ENCODE measurements at regions not wholly inside any gene's neighbourhood (a gene's known extent, or its start where the extent isn't known, plus 50 kb on each side); places are given as distances from the start of the nearest gene placed in this dataset.

DNA sequence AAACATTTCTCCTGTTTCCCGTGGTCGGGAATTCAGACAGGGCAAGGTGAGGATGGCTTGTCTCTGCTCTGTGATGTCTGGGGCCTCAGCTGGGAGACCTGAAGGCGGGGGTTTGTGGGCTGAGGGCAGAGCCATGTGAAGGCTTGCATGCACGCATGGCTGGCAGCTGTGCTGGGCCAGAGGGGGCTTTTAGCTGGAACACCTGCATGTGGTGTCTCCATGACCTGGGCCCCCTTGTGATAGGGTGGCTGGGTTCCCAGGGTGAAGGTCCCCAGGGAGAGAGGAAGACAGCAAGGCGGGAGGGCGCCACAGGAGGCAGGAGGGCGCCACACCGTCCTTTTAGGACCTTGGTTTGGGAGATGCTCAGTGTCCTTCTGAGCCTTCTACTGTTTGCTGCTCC is 101.6 kb upstream of the PRR23E start:
- Mint-ChIP-seq H3K9me3 (ENCODE audit: unreplicated experiment) (peaks cover 10% of the 10 kb centered on the region), H3K27me3 (ENCODE audit: low read depth, unreplicated experiment) (peaks cover 29% of the 10 kb centered on the region), H3K4me3 (ENCODE audit: unreplicated experiment) (no peak overlapping the region), H3K27ac (ENCODE audit: unreplicated experiment) (no peak overlapping the region), H3K36me3 (ENCODE audit: low read depth, unreplicated experiment) (no peaks in the 10 kb centered on the region), H3K4me1 (ENCODE audit: low read depth, unreplicated experiment) (no peaks in the 10 kb centered on the region)
- no peak for TF ChIP-seq EZH2 (IDR thresholded peaks at IDR 0.05; ENCODE audit: insufficient read depth, low read length)
- TF ChIP-seq, protein P1, sequence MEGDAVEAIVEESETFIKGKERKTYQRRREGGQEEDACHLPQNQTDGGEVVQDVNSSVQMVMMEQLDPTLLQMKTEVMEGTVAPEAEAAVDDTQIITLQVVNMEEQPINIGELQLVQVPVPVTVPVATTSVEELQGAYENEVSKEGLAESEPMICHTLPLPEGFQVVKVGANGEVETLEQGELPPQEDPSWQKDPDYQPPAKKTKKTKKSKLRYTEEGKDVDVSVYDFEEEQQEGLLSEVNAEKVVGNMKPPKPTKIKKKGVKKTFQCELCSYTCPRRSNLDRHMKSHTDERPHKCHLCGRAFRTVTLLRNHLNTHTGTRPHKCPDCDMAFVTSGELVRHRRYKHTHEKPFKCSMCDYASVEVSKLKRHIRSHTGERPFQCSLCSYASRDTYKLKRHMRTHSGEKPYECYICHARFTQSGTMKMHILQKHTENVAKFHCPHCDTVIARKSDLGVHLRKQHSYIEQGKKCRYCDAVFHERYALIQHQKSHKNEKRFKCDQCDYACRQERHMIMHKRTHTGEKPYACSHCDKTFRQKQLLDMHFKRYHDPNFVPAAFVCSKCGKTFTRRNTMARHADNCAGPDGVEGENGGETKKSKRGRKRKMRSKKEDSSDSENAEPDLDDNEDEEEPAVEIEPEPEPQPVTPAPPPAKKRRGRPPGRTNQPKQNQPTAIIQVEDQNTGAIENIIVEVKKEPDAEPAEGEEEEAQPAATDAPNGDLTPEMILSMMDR (IDR thresholded peaks at IDR 0.05; ENCODE audit: insufficient read depth, low read depth, low read length): no peak
- Histone ChIP-seq H3K4me3 (ENCODE audit: insufficient read depth, low read depth, low read length) (no peak overlapping the region), H3K27ac (ENCODE audit: low read depth, low read length) (no peak overlapping the region), H4K20me1 (ENCODE audit: insufficient read depth, low read length) (no peaks in the 10 kb centered on the region), H3K9ac (ENCODE audit: low read length) (no peak overlapping the region), H3K4me2 (ENCODE audit: low read length) (no peak overlapping the region), H3K4me1 (ENCODE audit: insufficient read depth, low read length) (no peaks in the 10 kb centered on the region), H3K79me2 (ENCODE audit: insufficient read depth, low read length) (no peaks in the 10 kb centered on the region), H2AFZ (ENCODE audit: low read depth, low read length) (no peak overlapping the region), H3K36me3 (ENCODE audit: insufficient read depth, low read length) (no peaks in the 10 kb centered on the region), H3K27me3 (ENCODE audit: insufficient read depth, low read length) (no peaks in the 10 kb centered on the region), H3K9me3 (ENCODE audit: insufficient read depth, low read depth, low read length) (no peaks in the 10 kb centered on the region)
- DNase-seq (ENCODE audit: low read depth) (no peak), FAIRE-seq (no peak)

DNA sequence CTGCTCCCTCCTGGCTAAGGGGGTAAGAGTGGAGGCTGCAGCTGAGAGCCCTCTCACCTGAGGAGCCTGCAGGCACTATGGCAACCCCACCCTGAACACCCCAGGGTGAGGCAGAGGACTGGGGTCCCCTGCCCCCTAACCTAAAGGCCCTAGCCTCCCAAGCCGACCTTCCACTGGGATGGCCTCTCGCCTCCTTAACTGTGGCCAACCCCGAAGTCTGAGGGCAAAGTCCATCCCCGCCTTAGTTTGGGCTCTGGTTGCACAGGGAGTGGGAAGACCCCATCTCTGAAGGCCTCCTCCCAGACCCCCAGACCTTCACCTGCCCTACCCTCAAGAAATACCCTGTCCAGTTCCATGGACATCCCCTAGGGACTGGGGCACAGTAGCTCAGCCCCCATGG is 100.6 kb upstream of the PRR23E start:
- H3K79me2 ChIP-seq (ENCODE audit: insufficient read depth, low read length): no peaks in the 10 kb centered on the region
- no peak overlapping the region for H3K4me2 ChIP-seq (ENCODE audit: low read length)
- DNase-seq (ENCODE audit: low read depth): no peak
- H3K27ac ChIP-seq (ENCODE audit: low read depth, low read length): no peak overlapping the region
- no peaks in the 10 kb centered on the region for H3K4me1 ChIP-seq (ENCODE audit: insufficient read depth, low read length)
- FAIRE-seq: no peak
- H4K20me1 ChIP-seq (ENCODE audit: insufficient read depth, low read length): no peaks in the 10 kb centered on the region
- H3K36me3 ChIP-seq (ENCODE audit: insufficient read depth, low read length): no peaks in the 10 kb centered on the region
- H3K36me3 Mint-ChIP-seq (ENCODE audit: low read depth, unreplicated experiment): no peaks in the 10 kb centered on the region
- no peaks in the 10 kb centered on the region for H3K4me1 Mint-ChIP-seq (ENCODE audit: low read depth, unreplicated experiment)
- no peaks in the 10 kb centered on the region for H3K9me3 ChIP-seq (ENCODE audit: insufficient read depth, low read depth, low read length)
- no peak overlapping the region for H3K27ac Mint-ChIP-seq (ENCODE audit: unreplicated experiment)
- H3K9ac ChIP-seq (ENCODE audit: low read length): no peak overlapping the region
- no peak overlapping the region for H3K4me3 Mint-ChIP-seq (ENCODE audit: unreplicated experiment)
- TF ChIP-seq EZH2 (IDR thresholded peaks at IDR 0.05; ENCODE audit: insufficient read depth, low read length): no peak
- TF ChIP-seq, protein P1 (IDR thresholded peaks at IDR 0.05; ENCODE audit: insufficient read depth, low read depth, low read length): no peak
- peaks cover 34% of the 10 kb centered on the region for H3K27me3 Mint-ChIP-seq (ENCODE audit: low read depth, unreplicated experiment)
- H3K27me3 ChIP-seq (ENCODE audit: insufficient read depth, low read length): no peaks in the 10 kb centered on the region
- peaks cover 7% of the 10 kb centered on the region for H3K9me3 Mint-ChIP-seq (ENCODE audit: unreplicated experiment)
- no peak overlapping the region for H2AFZ ChIP-seq (ENCODE audit: low read depth, low read length)
- H3K4me3 ChIP-seq (ENCODE audit: insufficient read depth, low read depth, low read length): no peak overlapping the region

DNA sequence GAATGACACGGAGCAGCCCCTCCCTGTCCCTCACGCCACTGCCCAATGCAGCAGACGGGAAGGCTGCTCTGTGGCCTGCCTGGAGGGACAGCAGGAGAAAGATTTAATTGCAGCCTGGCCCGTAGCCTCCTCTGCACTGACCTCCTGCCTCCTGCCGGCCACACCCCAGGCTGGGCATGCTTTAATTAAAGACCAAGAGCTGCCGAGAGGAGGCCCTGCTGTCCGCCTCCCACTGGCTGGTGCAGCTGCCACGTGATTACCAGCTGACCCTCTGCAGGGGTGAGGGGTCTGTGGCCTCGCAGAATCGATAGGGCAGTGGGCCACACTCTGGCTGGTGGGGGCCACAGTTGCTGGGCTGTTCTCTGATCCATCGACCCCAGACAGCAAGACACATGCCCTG is 100.2 kb upstream of the PRR23E start:
- Histone ChIP-seq H3K36me3 (ENCODE audit: insufficient read depth, low read length) (no peaks in the 10 kb centered on the region), H3K9ac (ENCODE audit: low read length) (no peak overlapping the region), H3K9me3 (ENCODE audit: insufficient read depth, low read depth, low read length) (no peaks in the 10 kb centered on the region), H2AFZ (ENCODE audit: low read depth, low read length) (no peak overlapping the region), H3K27me3 (ENCODE audit: insufficient read depth, low read length) (no peaks in the 10 kb centered on the region), H3K4me3 (ENCODE audit: insufficient read depth, low read depth, low read length) (no peak overlapping the region), H3K27ac (ENCODE audit: low read depth, low read length) (no peak overlapping the region), H3K4me1 (ENCODE audit: insufficient read depth, low read length) (no peaks in the 10 kb centered on the region), H3K4me2 (ENCODE audit: low read length) (no peak overlapping the region), H4K20me1 (ENCODE audit: insufficient read depth, low read length) (no peaks in the 10 kb centered on the region), H3K79me2 (ENCODE audit: insufficient read depth, low read length) (no peaks in the 10 kb centered on the region)
- Mint-ChIP-seq H3K9me3 (ENCODE audit: unreplicated experiment) (peaks cover 7% of the 10 kb centered on the region), H3K27me3 (ENCODE audit: low read depth, unreplicated experiment) (peaks cover 36% of the 10 kb centered on the region), H3K4me1 (ENCODE audit: low read depth, unreplicated experiment) (no peaks in the 10 kb centered on the region), H3K27ac (ENCODE audit: unreplicated experiment) (no peak overlapping the region), H3K4me3 (ENCODE audit: unreplicated experiment) (no peak overlapping the region), H3K36me3 (ENCODE audit: low read depth, unreplicated experiment) (no peaks in the 10 kb centered on the region)
- no peak for FAIRE-seq
- DNase-seq (ENCODE audit: low read depth): no peak
- TF ChIP-seq, protein P1 (IDR thresholded peaks at IDR 0.05; ENCODE audit: insufficient read depth, low read depth, low read length): no peak
- no peak for TF ChIP-seq EZH2 (IDR thresholded peaks at IDR 0.05; ENCODE audit: insufficient read depth, low read length)

Data from astrocyte (in vitro differentiated cells and primary cell).